IMR-90 (cell line): ENCODE measurements at regions not wholly inside any gene's neighbourhood (a gene's known extent, or its start where the extent isn't known, plus 50 kb on each side); places are given as distances from the start of the nearest gene placed in this dataset.

Experiments used
- ATAC-seq: fragments of 200-7000 bp; cut with Tn5 transposase; 2 replicates; pipeline ENCODE4 v1.9.1; 2020; ENCODE audit warnings: low read depth, mild to moderate bottlenecking, moderate library complexity
- BruUV-seq: library from RNA; stranded (reverse); fragments of 400-500 nt; replicated peaks from 2 replicates; lab custom pipeline; 2021; lab: Mats Ljungman, UMichigan
- CTCF ChIA-PET: fragments of 300-600 bp; formaldehyde crosslinking; extraction: SDS; loops from one replicate; lab custom pipeline; 2021; ENCODE audit warnings: antibody characterized with exemption; lab: Yijun Ruan, JAX
- POLR2A ChIA-PET: fragments of 300-600 bp; sonication (Branson Sonifier 250); formaldehyde crosslinking; loops from one replicate; lab custom pipeline; 2022; ENCODE audit warnings: antibody characterized with exemption; ENCODE audit not compliant: unreplicated experiment; lab: Charles Lee
- DNase-seq: peaks from one replicate; pipeline ENCODE4 v3.0.0; 2013
- H2AFZ ChIP-seq: replicated peaks from 2 replicates; pipeline ENCODE3; 2013; ENCODE audit warnings: low read length, mild to moderate bottlenecking; ENCODE audit not compliant: poor library complexity
- H2AK5ac ChIP-seq: 2 replicates; pipeline ENCODE4 v1.6.1; 2013; ENCODE audit warnings: low read depth, low read length, inconsistent platforms
- H2AK9ac ChIP-seq: replicated peaks from 2 replicates; pipeline ENCODE3; 2013; ENCODE audit warnings: mild to moderate bottlenecking, low read depth, low read length, moderate library complexity; ENCODE audit not compliant: poor library complexity
- H2BK120ac ChIP-seq: 2 replicates; pipeline ENCODE4 v1.6.1; 2013; ENCODE audit warnings: low read depth, low read length, inconsistent platforms
- H2BK15ac ChIP-seq: 3 replicates; pipeline ENCODE4 v1.6.1; 2013; ENCODE audit warnings: low read depth, low read length, inconsistent platforms
- H2BK20ac ChIP-seq: 2 replicates; pipeline ENCODE4 v1.6.1; 2013; ENCODE audit warnings: low read depth, mild to moderate bottlenecking, inconsistent platforms, low read length, moderate library complexity
- H2BK5ac ChIP-seq: 2 replicates; pipeline ENCODE4 v1.6.1; 2013; ENCODE audit warnings: mild to moderate bottlenecking, low read depth, low read length, inconsistent platforms; ENCODE audit not compliant: poor library complexity, severe bottlenecking
- H3K14ac ChIP-seq: replicated peaks from 2 replicates; pipeline ENCODE4 v1.6.1; 2013; ENCODE audit warnings: low read depth, low read length, inconsistent platforms
- H3K18ac ChIP-seq: 2 replicates; pipeline ENCODE4 v1.6.1; 2013; ENCODE audit warnings: low read depth, low read length, control low read depth
- H3K23ac ChIP-seq: 2 replicates; pipeline ENCODE4 v1.6.1; 2013; ENCODE audit warnings: low read depth, low read length, inconsistent platforms
- H3K27ac ChIP-seq: 2 replicates; pipeline ENCODE4 v1.5.1; 2013; ENCODE audit warnings: mild to moderate bottlenecking, control low read depth, low read length; ENCODE audit not compliant: insufficient read depth
- H3K27me3 ChIP-seq: 2 replicates; pipeline ENCODE4 v1.6.1; 2013; ENCODE audit warnings: low read length; ENCODE audit not compliant: control insufficient read depth, insufficient read depth
- H3K36me3 ChIP-seq: 2 replicates; pipeline ENCODE4 v1.6.1; 2013; ENCODE audit warnings: low read length, mixed read lengths; ENCODE audit not compliant: control insufficient read depth, insufficient read depth
- H3K4ac ChIP-seq: 2 replicates; pipeline ENCODE4 v1.6.1; 2013; ENCODE audit warnings: low read depth, low read length, inconsistent platforms
- H3K4me1 ChIP-seq: 2 replicates; pipeline ENCODE4 v1.6.1; 2013; ENCODE audit warnings: low read length, mixed read lengths; ENCODE audit not compliant: control insufficient read depth, insufficient read depth
- H3K4me2 ChIP-seq: 2 replicates; pipeline ENCODE4 v1.6.1; 2013; ENCODE audit warnings: low read depth, mild to moderate bottlenecking, control low read depth, low read length, moderate library complexity
- H3K4me3 ChIP-seq: 2 replicates; pipeline ENCODE4 v1.5.1; 2013; ENCODE audit warnings: low read depth, mild to moderate bottlenecking, control low read depth, low read length, moderate library complexity; ENCODE audit not compliant: insufficient read depth
- H3K56ac ChIP-seq: 2 replicates; pipeline ENCODE4 v1.6.1; 2013; ENCODE audit warnings: low read length, inconsistent platforms; ENCODE audit not compliant: insufficient read depth; ENCODE audit errors: extremely low read depth
- H3K79me1 ChIP-seq, 2 experiments: 2 replicates each; pipeline ENCODE4 v1.6.1; 2013; ENCODE audit warnings: low read length in 2 of 2, inconsistent platforms in 1 of 2, low read depth in 1 of 2
- H3K9ac ChIP-seq: 2 replicates; pipeline ENCODE4 v1.6.1; 2013; ENCODE audit warnings: low read depth, low read length, control low read depth
- H3K9me1 ChIP-seq: 2 replicates; pipeline ENCODE4 v1.6.1; 2013; ENCODE audit warnings: low read length, inconsistent platforms; ENCODE audit not compliant: insufficient read depth
- H3K9me3 ChIP-seq: 2 replicates; pipeline ENCODE4 v1.6.1; 2013; ENCODE audit warnings: low read length; ENCODE audit not compliant: control insufficient read depth, insufficient read depth
- H4K20me1 ChIP-seq: 2 replicates; pipeline ENCODE4 v1.6.1; 2013; ENCODE audit warnings: low read length, inconsistent platforms; ENCODE audit not compliant: insufficient read depth
- H4K5ac ChIP-seq: 2 replicates; pipeline ENCODE4 v1.6.1; 2013; ENCODE audit warnings: mild to moderate bottlenecking, low read depth, low read length, control low read depth
- H4K8ac ChIP-seq, 2 experiments: 2 replicates each; pipeline ENCODE4 v1.6.1; 2013; ENCODE audit warnings: low read depth in 2 of 2, low read length in 2 of 2, control low read depth in 1 of 2, inconsistent platforms in 1 of 2
- H4K91ac ChIP-seq: 2 replicates; pipeline ENCODE4 v1.6.1; 2013; ENCODE audit warnings: low read depth, low read length, inconsistent platforms; ENCODE audit not compliant: insufficient read depth
- BHLHE40 ChIP-seq: fragments of 150-350 bp; IDR thresholded peaks from 2 replicates; pipeline ENCODE4 v1.6.1; 2016; ENCODE audit warnings: mild to moderate bottlenecking, low read depth, low read length
- CEBPB ChIP-seq: IDR thresholded peaks from 2 replicates; pipeline ENCODE4 v1.6.1; 2012; ENCODE audit warnings: low read depth, low read length, improper control_type of control experiment
- CHD1 ChIP-seq: IDR thresholded peaks from 2 replicates; pipeline ENCODE4 v1.6.1; 2012; ENCODE audit warnings: low read depth, low read length, improper control_type of control experiment
- CTCF ChIP-seq: conservative IDR thresholded peaks from 2 replicates; pipeline ENCODE4 v1.5.1; 2012; ENCODE audit warnings: mild to moderate bottlenecking, low read depth, low read length, improper control_type of control experiment
- FOS ChIP-seq: fragments of 150-350 bp; IDR thresholded peaks from 2 replicates; pipeline ENCODE4 v1.6.1; 2016; ENCODE audit warnings: low read depth, low read length
- MAFK ChIP-seq: IDR thresholded peaks from 2 replicates; pipeline ENCODE4 v1.6.1; 2012; ENCODE audit warnings: low read depth, low read length, improper control_type of control experiment
- MAZ ChIP-seq: IDR thresholded peaks from 2 replicates; pipeline ENCODE4 v1.6.1; 2012; ENCODE audit warnings: low read depth, mild to moderate bottlenecking, low read length, improper control_type of control experiment, moderate library complexity, borderline replicate concordance
- MXI1 ChIP-seq: IDR thresholded peaks from 2 replicates; pipeline ENCODE4 v1.6.1; 2012; ENCODE audit warnings: low read depth, mild to moderate bottlenecking, low read length, moderate library complexity, borderline replicate concordance
- NFE2L2 ChIP-seq: fragments of 150-350 bp; IDR thresholded peaks from 2 replicates; pipeline ENCODE4 v1.6.1; 2016; ENCODE audit warnings: low read depth, mild to moderate bottlenecking, low read length
- POLR2A ChIP-seq: IDR thresholded peaks from 2 replicates; pipeline ENCODE4 v1.6.1; 2012; ENCODE audit warnings: mild to moderate bottlenecking, low read depth, low read length
- RAD21 ChIP-seq: IDR thresholded peaks from 2 replicates; pipeline ENCODE4 v1.6.1; 2012; ENCODE audit warnings: low read length, improper control_type of control experiment
- RCOR1 ChIP-seq: IDR thresholded peaks from 2 replicates; pipeline ENCODE4 v1.6.1; 2012; ENCODE audit warnings: mild to moderate bottlenecking, low read length, improper control_type of control experiment; ENCODE audit not compliant: insufficient replicate concordance
- RFX5 ChIP-seq: IDR thresholded peaks from 2 replicates; pipeline ENCODE4 v1.8.0; 2012; ENCODE audit warnings: low read depth, mild to moderate bottlenecking, low read length, moderate library complexity
- SMC3 ChIP-seq: fragments of 150-350 bp; IDR thresholded peaks from 2 replicates; pipeline ENCODE4 v1.6.1; 2016; ENCODE audit warnings: low read depth, mild to moderate bottlenecking, antibody characterized with exemption, low read length, moderate library complexity
- USF2 ChIP-seq: fragments of 150-350 bp; IDR thresholded peaks from 2 replicates; pipeline ENCODE4 v1.6.1; 2017; ENCODE audit warnings: mild to moderate bottlenecking, antibody characterized with exemption, low read length, low read depth
- WGBS, 2 experiments: methylation state at CpG; one replicate each; pipeline versions ENCODE4 v1.1.5 to v1.1.7; 2013; ENCODE audit warnings: missing lambda C conversion rate in 2 of 2; ENCODE audit not compliant: insufficient read length in 1 of 2; ENCODE audit errors: extremely low coverage in 2 of 2; 5-methylcytosine and 5-hydroxymethylcytosine counted together
- dilution Hi-C: fragments of 300-500 bp; cut with HindIII; formaldehyde crosslinking; loops from one replicate; pipeline ENCODE4 v1.14.3; 2018; ENCODE audit warnings: low sequenced_read_pairs; ENCODE audit not compliant: unreplicated experiment
- in situ Hi-C: fragments of 300-500 bp; cut with MboI; formaldehyde crosslinking; loops from 3 replicates; pipeline ENCODE4 v1.14.3; 2019; ENCODE audit warnings: low sequenced_read_pairs, inconsistent platforms, mixed read lengths
- intact Hi-C: fragments of 100-400 bp; cut with micrococcal nuclease; formaldehyde crosslinking; loops from 2 replicates; pipeline ENCODE4 v1.10.0; 2022
- TF ChIP-seq, protein P1 (sequence below): fragments of 150-350 bp; IDR thresholded peaks from 2 replicates; pipeline ENCODE4 v1.6.1; 2016; ENCODE audit warnings: low read depth, mild to moderate bottlenecking, low read length, moderate library complexity, borderline replicate concordance

GRCh38 chr2:794554-795241 lies 117.5 kb upstream of the TMEM18 start:
- Histone ChIP-seq H3K27ac (no peak overlapping the region), H3K14ac (no peak overlapping the region), H2AK9ac (no peak overlapping the region), H2BK120ac (no peak overlapping the region), H4K5ac (no peak overlapping the region), H3K36me3 (no peaks in the 10 kb centered on the region), H3K56ac (no peak overlapping the region), H2BK5ac (no peak overlapping the region), H2AFZ (no peak overlapping the region), H2BK15ac (no peak overlapping the region), H3K18ac (no peak overlapping the region), H3K4me3 (no peak overlapping the region), H3K9me1 (no peaks in the 10 kb centered on the region), H3K4me2 (no peak overlapping the region), H4K20me1 (no peaks in the 10 kb centered on the region), H3K9ac (no peak overlapping the region), H4K8ac (no peak overlapping the region), H2AK5ac (no peak overlapping the region), H4K91ac (no peak overlapping the region), H3K4ac (no peak overlapping the region), H3K9me3 (peaks cover 38% of the 10 kb centered on the region), H3K79me1 (no peaks in the 10 kb centered on the region), H3K4me1 (no peaks in the 10 kb centered on the region), H2BK20ac (no peak overlapping the region), H3K27me3 (no peaks in the 10 kb centered on the region), H3K23ac (no peak overlapping the region)
- in situ Hi-C loops: no loop called here
- TF ChIP-seq RAD21 (no peak), BHLHE40 (no peak), CHD1 (no peak), MAFK (no peak), RCOR1 (no peak), FOS (no peak), NFE2L2 (no peak), MAZ (no peak), CEBPB (no peak), MXI1 (no peak), SMC3 (no peak), USF2 (no peak), RFX5 (no peak), CTCF (no peak), POLR2A (no peak)
- TF ChIP-seq, protein P1, sequence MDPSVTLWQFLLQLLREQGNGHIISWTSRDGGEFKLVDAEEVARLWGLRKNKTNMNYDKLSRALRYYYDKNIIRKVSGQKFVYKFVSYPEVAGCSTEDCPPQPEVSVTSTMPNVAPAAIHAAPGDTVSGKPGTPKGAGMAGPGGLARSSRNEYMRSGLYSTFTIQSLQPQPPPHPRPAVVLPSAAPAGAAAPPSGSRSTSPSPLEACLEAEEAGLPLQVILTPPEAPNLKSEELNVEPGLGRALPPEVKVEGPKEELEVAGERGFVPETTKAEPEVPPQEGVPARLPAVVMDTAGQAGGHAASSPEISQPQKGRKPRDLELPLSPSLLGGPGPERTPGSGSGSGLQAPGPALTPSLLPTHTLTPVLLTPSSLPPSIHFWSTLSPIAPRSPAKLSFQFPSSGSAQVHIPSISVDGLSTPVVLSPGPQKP: no peak
- intact Hi-C loops: no loop called here
- no TSS peak for BruUV-seq
- CTCF ChIA-PET: no interaction called here
- ATAC-seq (no peak), DNase-seq (no peak)
- dilution Hi-C loops: no loop called here
- POLR2A ChIA-PET: no interaction called here
- WGBS, 2 experiments: 11% methylated on average over 9 of the region's 19 CpGs; no CpG with 5 or more reads in 1 of the 2 experiments
